ENCODE measurements at regions not wholly inside any gene's neighbourhood (a gene's known extent, or its start where the extent isn't known, plus 50 kb on each side); places are given as distances from the start of the nearest gene placed in this dataset.

DNA sequence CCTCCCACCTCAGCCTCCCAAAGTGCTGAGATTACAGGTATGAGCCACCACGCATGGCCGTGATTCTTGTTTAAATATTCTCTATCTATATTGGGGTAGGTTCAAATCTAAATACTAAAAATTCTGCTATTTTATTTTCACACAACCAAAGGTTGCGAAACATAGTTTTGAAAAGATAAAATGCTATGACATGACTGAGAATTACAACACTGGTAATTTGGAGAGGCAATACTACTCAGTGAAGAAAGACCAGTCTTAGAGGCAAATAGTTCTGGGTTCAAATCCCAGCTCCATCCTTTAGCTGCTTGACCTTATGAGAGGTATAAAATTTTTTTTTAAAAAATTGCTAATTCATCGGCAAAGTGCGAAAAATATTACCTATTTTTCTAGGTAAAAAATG lies 137.0 kb upstream of the PREP start:
- ATAC-seq (no peak), DNase-seq (no peak)
- intact Hi-C loops (cut with DNase I) = no loop called here
- TF ChIP-seq, protein P1, sequence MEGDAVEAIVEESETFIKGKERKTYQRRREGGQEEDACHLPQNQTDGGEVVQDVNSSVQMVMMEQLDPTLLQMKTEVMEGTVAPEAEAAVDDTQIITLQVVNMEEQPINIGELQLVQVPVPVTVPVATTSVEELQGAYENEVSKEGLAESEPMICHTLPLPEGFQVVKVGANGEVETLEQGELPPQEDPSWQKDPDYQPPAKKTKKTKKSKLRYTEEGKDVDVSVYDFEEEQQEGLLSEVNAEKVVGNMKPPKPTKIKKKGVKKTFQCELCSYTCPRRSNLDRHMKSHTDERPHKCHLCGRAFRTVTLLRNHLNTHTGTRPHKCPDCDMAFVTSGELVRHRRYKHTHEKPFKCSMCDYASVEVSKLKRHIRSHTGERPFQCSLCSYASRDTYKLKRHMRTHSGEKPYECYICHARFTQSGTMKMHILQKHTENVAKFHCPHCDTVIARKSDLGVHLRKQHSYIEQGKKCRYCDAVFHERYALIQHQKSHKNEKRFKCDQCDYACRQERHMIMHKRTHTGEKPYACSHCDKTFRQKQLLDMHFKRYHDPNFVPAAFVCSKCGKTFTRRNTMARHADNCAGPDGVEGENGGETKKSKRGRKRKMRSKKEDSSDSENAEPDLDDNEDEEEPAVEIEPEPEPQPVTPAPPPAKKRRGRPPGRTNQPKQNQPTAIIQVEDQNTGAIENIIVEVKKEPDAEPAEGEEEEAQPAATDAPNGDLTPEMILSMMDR (IDR thresholded peaks at IDR 0.05) = no peak
- no peaks in the 10 kb centered on the region for H3K36me3 ChIP-seq
- H3K4me1 ChIP-seq = no peaks in the 10 kb centered on the region
- no peaks in the 10 kb centered on the region for H3K9me3 ChIP-seq
- H3K27ac ChIP-seq = no peak overlapping the region
- no peak overlapping the region for H3K4me3 ChIP-seq
- H3K27me3 ChIP-seq (ENCODE audit: low read depth) = no peaks in the 10 kb centered on the region

GRCh38 chr6:105537981-105538578 lies 135.2 kb upstream of the PREP start:
- Histone ChIP-seq H3K4me3 (no peak overlapping the region), H3K27me3 (ENCODE audit: low read depth) (no peaks in the 10 kb centered on the region), H3K4me1 (no peaks in the 10 kb centered on the region), H3K27ac (no peak overlapping the region), H3K36me3 (no peaks in the 10 kb centered on the region), H3K9me3 (no peaks in the 10 kb centered on the region)
- TF ChIP-seq, protein P1 (IDR thresholded peaks at IDR 0.05) = no peak
- DNase-seq (no peak), ATAC-seq (no peak)
- intact Hi-C loops (cut with DNase I) = no loop called here

- intact Hi-C loops (cut with DNase I) = no loop called here
- ATAC-seq = no peak
Measured at GRCh38 chr6:105536961-105537360, 134.1 kb upstream of the PREP start.

GRCh38 chr6:105533301-105533700 lies 130.4 kb upstream of the PREP start:
- Histone ChIP-seq H3K4me1 (no peaks in the 10 kb centered on the region), H3K27me3 (ENCODE audit: low read depth) (no peaks in the 10 kb centered on the region), H3K36me3 (no peaks in the 10 kb centered on the region), H3K27ac (no peak overlapping the region), H3K9me3 (no peaks in the 10 kb centered on the region), H3K4me3 (no peak overlapping the region)
- DNase-seq = no peak
- TF ChIP-seq, protein P1 (IDR thresholded peaks at IDR 0.05) = no peak
- ATAC-seq = no peak
- intact Hi-C loops (cut with DNase I) = no loop called here

More at GRCh38 chr6:105536961-105537360, 134.1 kb upstream of the PREP start:
- H3K4me1 ChIP-seq = no peaks in the 10 kb centered on the region
- DNase-seq = no peak
- TF ChIP-seq, protein P1 (IDR thresholded peaks at IDR 0.05) = no peak
- H3K4me3 ChIP-seq = no peak overlapping the region
- H3K27ac ChIP-seq = no peak overlapping the region
- no peaks in the 10 kb centered on the region for H3K36me3 ChIP-seq
- no peaks in the 10 kb centered on the region for H3K9me3 ChIP-seq
- H3K27me3 ChIP-seq (ENCODE audit: low read depth) = no peaks in the 10 kb centered on the region

- Histone ChIP-seq H3K27me3 (ENCODE audit: low read depth) (no peaks in the 10 kb centered on the region), H3K27ac (no peak overlapping the region), H3K36me3 (no peaks in the 10 kb centered on the region), H3K9me3 (no peaks in the 10 kb centered on the region), H3K4me3 (no peak overlapping the region), H3K4me1 (no peaks in the 10 kb centered on the region)
- DNase-seq (no peak), ATAC-seq (no peak)
- TF ChIP-seq, protein P1 (IDR thresholded peaks at IDR 0.05) = no peak
- intact Hi-C loops (cut with DNase I) = no loop called here
Measured at GRCh38 chr6:105526225-105526872, 123.5 kb upstream of the PREP start.

Data from lower lobe of right lung (tissue), 2 donors.